HepG2 (cell line): ENCODE measurements at regions not wholly inside any gene's neighbourhood (a gene's known extent, or its start where the extent isn't known, plus 50 kb on each side); places are given as distances from the start of the nearest gene placed in this dataset.

Experiments
- ATF7 ChIP-seq, 2 experiments: fragments of 450-650 bp in 1 of 2; sonication (generic) in 1 of 2; formaldehyde crosslinking in 1 of 2; IDR thresholded peaks; 2 replicates each; pipeline versions ENCODE4 v1.4.0 to v1.6.1; 2016 to 2020; ENCODE audit warnings: antibody characterized with exemption in 1 of 2, mild to moderate bottlenecking in 1 of 2, missing genetic modification reagents in 1 of 2
- CTCF ChIP-seq: sonication (generic); formaldehyde crosslinking; IDR thresholded peaks from 2 replicates; pipeline ENCODE4 v1.5.0; 2020; ENCODE audit warnings: mild to moderate bottlenecking, missing genetic modification reagents, moderate library complexity
- GLI4 ChIP-seq: sonication (generic); formaldehyde crosslinking; IDR thresholded peaks from 2 replicates; pipeline ENCODE4 v1.5.1; 2020; ENCODE audit warnings: missing genetic modification reagents, mild to moderate bottlenecking, moderate library complexity, borderline replicate concordance
- HNRNPK ChIP-seq: fragments of 200-400 bp; formaldehyde crosslinking; IDR thresholded peaks from 2 replicates; pipeline ENCODE4 v1.6.1; 2018; ENCODE audit warnings: low read length, low read depth, moderate library complexity, mild to moderate bottlenecking; ENCODE audit not compliant: poor library complexity, severe bottlenecking
- IKZF4 ChIP-seq: sonication (generic); formaldehyde crosslinking; IDR thresholded peaks from 2 replicates; pipeline ENCODE4 v1.5.1; 2020; ENCODE audit warnings: borderline replicate concordance, mild to moderate bottlenecking, low read depth, missing genetic modification reagents; ENCODE audit errors: not compliant biosample characterization
- MAX ChIP-seq: IDR thresholded peaks from 2 replicates; pipeline ENCODE4 v1.6.1; 2012; ENCODE audit warnings: inconsistent platforms
- YY1 ChIP-seq: IDR thresholded peaks from 2 replicates; pipeline ENCODE4 v1.6.1; 2011; ENCODE audit warnings: low read length, low read depth, moderate library complexity, mild to moderate bottlenecking; ENCODE audit not compliant: insufficient read depth, insufficient replicate concordance
- ZNF816 ChIP-seq: sonication (generic); formaldehyde crosslinking; IDR thresholded peaks from 2 replicates; pipeline ENCODE4 v1.8.0; 2022; ENCODE audit warnings: missing genetic modification reagents, mild to moderate bottlenecking, borderline replicate concordance
- ZNF83 ChIP-seq: sonication (generic); formaldehyde crosslinking; IDR thresholded peaks from 2 replicates; pipeline ENCODE4 v1.4.0; 2020; ENCODE audit warnings: missing genetic modification reagents, mild to moderate bottlenecking, borderline replicate concordance
- TF ChIP-seq, protein P1 (sequence below): sonication (generic); formaldehyde crosslinking; IDR thresholded peaks from 2 replicates; pipeline ENCODE4 v1.4.0; 2020; ENCODE audit warnings: missing genetic modification reagents

GRCh38 chr2:88828397-88829137 is 137.1 kb downstream of the RPIA start:
- TF ChIP-seq HNRNPK (no peak), ZNF816 (CRISPR knock-in tag) (no peak), CTCF (CRISPR knock-in tag) (no peak), ATF7 (IDR thresholded peaks at IDR 0.05) (no peak), ATF7 (CRISPR knock-in tag; IDR thresholded peaks at IDR 0.05) (no peak), YY1 (no peak), GLI4 (no peak), MAX (no peak), IKZF4 (no peak), ZNF83 (no peak)
- TF ChIP-seq, protein P1, sequence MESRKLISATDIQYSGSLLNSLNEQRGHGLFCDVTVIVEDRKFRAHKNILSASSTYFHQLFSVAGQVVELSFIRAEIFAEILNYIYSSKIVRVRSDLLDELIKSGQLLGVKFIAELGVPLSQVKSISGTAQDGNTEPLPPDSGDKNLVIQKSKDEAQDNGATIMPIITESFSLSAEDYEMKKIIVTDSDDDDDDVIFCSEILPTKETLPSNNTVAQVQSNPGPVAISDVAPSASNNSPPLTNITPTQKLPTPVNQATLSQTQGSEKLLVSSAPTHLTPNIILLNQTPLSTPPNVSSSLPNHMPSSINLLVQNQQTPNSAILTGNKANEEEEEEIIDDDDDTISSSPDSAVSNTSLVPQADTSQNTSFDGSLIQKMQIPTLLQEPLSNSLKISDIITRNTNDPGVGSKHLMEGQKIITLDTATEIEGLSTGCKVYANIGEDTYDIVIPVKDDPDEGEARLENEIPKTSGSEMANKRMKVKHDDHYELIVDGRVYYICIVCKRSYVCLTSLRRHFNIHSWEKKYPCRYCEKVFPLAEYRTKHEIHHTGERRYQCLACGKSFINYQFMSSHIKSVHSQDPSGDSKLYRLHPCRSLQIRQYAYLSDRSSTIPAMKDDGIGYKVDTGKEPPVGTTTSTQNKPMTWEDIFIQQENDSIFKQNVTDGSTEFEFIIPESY (CRISPR knock-in tag), result no peak
